Keratinocyte (primary cell): ENCODE measurements at regions not wholly inside any gene's neighbourhood (a gene's known extent, or its start where the extent isn't known, plus 50 kb on each side); places are given as distances from the start of the nearest gene placed in this dataset.

Experiments used
- DNase-seq: peaks from one replicate; pipeline ENCODE4 v3.0.0-alpha.2; 2011; ENCODE audit warnings: low read depth, missing footprints, low spot score
- FAIRE-seq: peaks from 2 replicates; lab custom pipeline; 2011; peaks lifted over from hg19 to GRCh38; lab: Jason Lieb, UNC
- H2AFZ ChIP-seq: 2 replicates; pipeline ENCODE4 v1.6.0; 2012; ENCODE audit warnings: low read length, control low read depth, inconsistent platforms; ENCODE audit not compliant: control insufficient read depth
- H3K27ac ChIP-seq: 2 replicates; pipeline ENCODE4 v1.5.1; 2011; ENCODE audit warnings: low read length; ENCODE audit not compliant: control insufficient read depth, insufficient read depth
- H3K27me3 ChIP-seq: 3 replicates; pipeline ENCODE4 v1.6.0; 2011; ENCODE audit warnings: low read length; ENCODE audit not compliant: control insufficient read depth, insufficient read depth; ENCODE audit errors: extremely low read depth
- H3K36me3 ChIP-seq, 2 experiments: 2 replicates in 1 of 2; 3 replicates in 1 of 2; pipeline ENCODE4 v1.5.1; 2011; ENCODE audit warnings: low read length in 2 of 2, mild to moderate bottlenecking in 1 of 2; ENCODE audit not compliant: control insufficient read depth in 2 of 2, insufficient read depth in 2 of 2; ENCODE audit errors: extremely low read depth in 1 of 2
- H3K4me1 ChIP-seq: 3 replicates; pipeline ENCODE4 v1.5.1; 2011; ENCODE audit warnings: low read length; ENCODE audit not compliant: control insufficient read depth, insufficient read depth; ENCODE audit errors: extremely low read depth
- H3K4me2 ChIP-seq: 3 replicates; pipeline ENCODE4 v1.6.0; 2011; ENCODE audit warnings: low read depth, low read length; ENCODE audit not compliant: control insufficient read depth, insufficient read depth; ENCODE audit errors: extremely low read depth
- H3K4me3 ChIP-seq, 3 experiments: fragments of 200-600 bp in 1 of 3; sonication (generic) in 1 of 3; 2 replicates in 2 of 3; 3 replicates in 1 of 3; pipeline ENCODE4 v1.5.1; 2011 to 2016; ENCODE audit warnings: low read length in 3 of 3, mild to moderate bottlenecking in 3 of 3, control low read depth in 2 of 3, inconsistent platforms in 1 of 3, low read depth in 1 of 3, mixed read lengths in 1 of 3, mixed run types in 1 of 3, moderate library complexity in 1 of 3; ENCODE audit not compliant: control insufficient read depth in 2 of 3, insufficient read depth in 2 of 3; ENCODE audit errors: extremely low read depth in 1 of 3
- H3K79me2 ChIP-seq: 2 replicates; pipeline ENCODE4 v1.6.0; 2012; ENCODE audit warnings: low read length; ENCODE audit not compliant: control insufficient read depth, insufficient read depth
- H3K9ac ChIP-seq: 3 replicates; pipeline ENCODE4 v1.6.0; 2011; ENCODE audit warnings: low read length; ENCODE audit not compliant: control insufficient read depth, insufficient read depth; ENCODE audit errors: extremely low read depth
- H3K9me1 ChIP-seq: 3 replicates; pipeline ENCODE4 v1.6.0; 2011; ENCODE audit warnings: low read length; ENCODE audit not compliant: control insufficient read depth, insufficient read depth; ENCODE audit errors: extremely low read depth
- H3K9me3 ChIP-seq: 2 replicates; pipeline ENCODE4 v1.5.1; 2012; ENCODE audit warnings: low read depth, low read length; ENCODE audit not compliant: control insufficient read depth
- H4K20me1 ChIP-seq: 3 replicates; pipeline ENCODE4 v1.6.0; 2011; ENCODE audit warnings: low read length; ENCODE audit not compliant: control insufficient read depth, insufficient read depth; ENCODE audit errors: extremely low read depth
- CTCF ChIP-seq, 3 experiments: IDR thresholded peaks in 1 of 3; conservative IDR thresholded peaks in 1 of 3; optimal IDR thresholded peaks in 1 of 3; 2 replicates in 2 of 3; 3 replicates in 1 of 3; pipeline versions ENCODE3 to v1.5.1; 2011; ENCODE audit warnings: low read length in 3 of 3, mild to moderate bottlenecking in 3 of 3, moderate library complexity in 2 of 3, control low read depth in 1 of 3, inconsistent platforms in 1 of 3; ENCODE audit not compliant: insufficient read depth in 2 of 3; ENCODE audit errors: extremely low read depth in 1 of 3
- EZH2 ChIP-seq: IDR thresholded peaks from one replicate; pipeline ENCODE4 v1.6.1; 2012; ENCODE audit warnings: inconsistent platforms, mild to moderate bottlenecking, low read length, moderate library complexity
- dilution Hi-C: fragments of 300-500 bp; cut with MboI; formaldehyde crosslinking; loops from one replicate; pipeline ENCODE4 v1.7.0; 2020; ENCODE audit warnings: low sequenced_read_pairs; ENCODE audit not compliant: extremely low pct_ligation_motif_present

- Histone ChIP-seq H3K9me1 (no peaks in the 10 kb centered on the region), H3K27ac (no peak overlapping the region), H3K36me3 (no peaks in the 10 kb centered on the region), H4K20me1 (no peaks in the 10 kb centered on the region), H3K27me3 (no peaks in the 10 kb centered on the region), H3K9me3 (no peaks in the 10 kb centered on the region), H2AFZ (no peak overlapping the region), H3K9ac (no peak overlapping the region), H3K4me3 (no peak overlapping the region), H3K79me2 (no peaks in the 10 kb centered on the region), H3K4me1 (no peaks in the 10 kb centered on the region), H3K4me2 (no peak overlapping the region)
- dilution Hi-C loops = no loop called here
- no peak for TF ChIP-seq EZH2
- no peak for TF ChIP-seq CTCF (optimal IDR thresholded peaks at IDR 0.05 in 1 of 3, IDR thresholded peaks at IDR 0.05 in 1 of 3, conservative IDR thresholded peaks at IDR 0.05 in 1 of 3; ENCODE audit: extremely low read depth in 1 of 3, insufficient read depth in 2 of 3, low read length in 3 of 3)
- FAIRE-seq (no peak), DNase-seq (no peak)
Observed at GRCh38 chr2:150762571-150762970, 275.1 kb upstream of the RND3 start.

DNA sequence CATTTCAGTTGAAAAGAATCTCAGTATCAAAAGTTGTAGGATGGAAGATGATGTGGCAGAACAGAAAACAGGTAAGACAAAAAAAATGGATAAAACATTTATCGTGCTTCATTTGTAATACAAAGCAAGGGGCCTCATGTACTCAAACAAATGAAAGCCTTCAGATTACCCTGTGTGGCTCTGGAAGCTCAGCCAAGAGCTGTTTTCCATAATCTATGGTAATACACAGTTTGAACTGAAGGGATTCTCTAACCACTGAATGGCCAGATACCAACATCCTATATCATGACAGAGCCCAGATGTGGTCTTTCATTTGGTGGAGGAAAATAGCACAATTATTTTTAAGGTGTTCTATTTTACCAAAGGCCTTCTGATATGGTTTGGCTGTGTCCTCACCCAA lies 272.1 kb upstream of the RND3 start:
- Histone ChIP-seq H3K4me3 (no peak overlapping the region), H3K27me3 (no peaks in the 10 kb centered on the region), H3K36me3 (no peaks in the 10 kb centered on the region), H3K9me1 (no peaks in the 10 kb centered on the region), H3K4me2 (no peak overlapping the region), H2AFZ (no peak overlapping the region), H3K9me3 (no peaks in the 10 kb centered on the region), H3K9ac (no peak overlapping the region), H4K20me1 (no peaks in the 10 kb centered on the region), H3K4me1 (no peaks in the 10 kb centered on the region), H3K79me2 (no peaks in the 10 kb centered on the region), H3K27ac (no peak overlapping the region)
- no peak for DNase-seq
- FAIRE-seq = no peak
- dilution Hi-C loops = no loop called here
- TF ChIP-seq CTCF (optimal IDR thresholded peaks at IDR 0.05 in 1 of 3, IDR thresholded peaks at IDR 0.05 in 1 of 3, conservative IDR thresholded peaks at IDR 0.05 in 1 of 3; ENCODE audit: extremely low read depth in 1 of 3, insufficient read depth in 2 of 3, low read length in 3 of 3) = no peak
- no peak for TF ChIP-seq EZH2
